PC-3 (cell line): ENCODE measurements at regions not wholly inside any gene's neighbourhood (a gene's known extent, or its start where the extent isn't known, plus 50 kb on each side); places are given as distances from the start of the nearest gene placed in this dataset.

Source experiments
- ATAC-seq: fragments of 200-7000 bp; cut with Tn5 transposase; 2 replicates; pipeline ENCODE4 v1.9.1; 2020; ENCODE audit warnings: mild to moderate bottlenecking, moderate library complexity
- BruUV-seq: library from RNA; stranded (reverse); fragments of 400-500 nt; replicated peaks from 2 replicates; lab custom pipeline; 2021; lab: Mats Ljungman, UMichigan
- CTCF ChIA-PET: fragments of 300-600 bp; sonication (Branson Sonifier 250); formaldehyde crosslinking; loops from one replicate; lab custom pipeline; 2022; ENCODE audit warnings: antibody characterized with exemption; lab: Charles Lee
- POLR2A ChIA-PET: fragments of 300-600 bp; sonication (Branson Sonifier 250); formaldehyde crosslinking; loops from one replicate; lab custom pipeline; 2022; ENCODE audit warnings: antibody characterized with exemption; ENCODE audit not compliant: unreplicated experiment; lab: Charles Lee
- DNase-seq: peaks from one replicate; pipeline ENCODE4 v3.0.0-alpha.2; 2015
- H2AFZ ChIP-seq: fragments of 300-600 bp; sonication (generic); 2 replicates; pipeline ENCODE4 v1.6.0; 2016; ENCODE audit warnings: antibody characterized with exemption, low read length
- H3F3A ChIP-seq: fragments of 300-600 bp; sonication (generic); one replicate; pipeline ENCODE4 v1.6.0; 2017; ENCODE audit warnings: antibody characterized with exemption, low read length, control low read depth, mild to moderate bottlenecking; ENCODE audit not compliant: unreplicated experiment
- H3K27ac ChIP-seq: fragments of 300-600 bp; sonication (generic); 2 replicates; pipeline ENCODE4 v1.5.1; 2016; ENCODE audit warnings: mild to moderate bottlenecking, low read length
- H3K27me3 ChIP-seq: fragments of 300-600 bp; sonication (generic); 2 replicates; pipeline ENCODE4 v1.6.1; 2016; ENCODE audit warnings: low read length, mixed read lengths
- H3K36me3 ChIP-seq: fragments of 300-600 bp; sonication (generic); 2 replicates; pipeline ENCODE4 v1.6.1; 2016; ENCODE audit warnings: low read depth, mixed run types, low read length, mixed read lengths
- H3K4me1 ChIP-seq: fragments of 300-600 bp; sonication (generic); 2 replicates; pipeline ENCODE4 v1.5.1; 2016; ENCODE audit warnings: low read length; ENCODE audit not compliant: insufficient read depth
- H3K4me2 ChIP-seq: fragments of 300-600 bp; sonication (generic); 2 replicates; pipeline ENCODE4 v1.6.0; 2016; ENCODE audit warnings: low read length
- H3K4me3 ChIP-seq: fragments of 300-600 bp; sonication (generic); 2 replicates; pipeline ENCODE4 v1.5.1; 2016; ENCODE audit warnings: mild to moderate bottlenecking, low read length, mixed read lengths
- H3K79me2 ChIP-seq: fragments of 300-600 bp; sonication (generic); 2 replicates; pipeline ENCODE4 v1.6.1; 2017; ENCODE audit warnings: low read length, mixed read lengths
- H3K9ac ChIP-seq: fragments of 300-600 bp; sonication (generic); 2 replicates; pipeline ENCODE4 v1.6.0; 2016; ENCODE audit warnings: mild to moderate bottlenecking, low read length
- H3K9me2 ChIP-seq: fragments of 300-600 bp; sonication (generic); replicated peaks from 2 replicates; pipeline ENCODE4 v1.6.1; 2016; ENCODE audit warnings: mixed run types, low read length, mixed read lengths
- H3K9me3 ChIP-seq: fragments of 300-600 bp; sonication (generic); 2 replicates; pipeline ENCODE4 v1.6.1; 2016; ENCODE audit warnings: low read length, mixed read lengths
- H4K20me1 ChIP-seq: fragments of 300-600 bp; sonication (generic); 2 replicates; pipeline ENCODE4 v1.6.1; 2016; ENCODE audit warnings: low read length, mixed read lengths
- CTCF ChIP-seq: fragments of 300-600 bp; sonication (generic); conservative IDR thresholded peaks from 2 replicates; pipeline ENCODE4 v1.5.1; 2017; ENCODE audit warnings: antibody characterized with exemption, low read depth, mild to moderate bottlenecking, low read length
- EZH2 ChIP-seq: fragments of 300-600 bp; sonication (generic); IDR thresholded peaks from one replicate; pipeline ENCODE4 v1.6.1; 2017; ENCODE audit warnings: antibody characterized with exemption, mild to moderate bottlenecking, low read length; ENCODE audit not compliant: unreplicated experiment
- EZH2phosphoT487 ChIP-seq: fragments of 300-600 bp; sonication (generic); IDR thresholded peaks from 2 replicates; pipeline ENCODE4 v1.6.1; 2018; ENCODE audit warnings: mild to moderate bottlenecking, antibody characterized with exemption, low read length, borderline replicate concordance
- intact Hi-C: fragments of 100-400 bp; cut with micrococcal nuclease; formaldehyde crosslinking; loops from 2 replicates; pipeline ENCODE4 v1.9.0; 2023

- peaks cover 20% of the 10 kb centered on the region for H3K27me3 ChIP-seq
- no peaks in the 10 kb centered on the region for H3K79me2 ChIP-seq
- CTCF ChIA-PET, result no interaction called here
- no peaks in the 10 kb centered on the region for H4K20me1 ChIP-seq
- H3F3A ChIP-seq, result no peaks in the 10 kb centered on the region
- no peak for ATAC-seq
- H2AFZ ChIP-seq, result no peak overlapping the region
- no peak overlapping the region for H3K27ac ChIP-seq
- no peaks in the 10 kb centered on the region for H3K9me2 ChIP-seq
- intact Hi-C loops, result no loop called here
- H3K4me1 ChIP-seq, result no peaks in the 10 kb centered on the region
- H3K36me3 ChIP-seq, result no peaks in the 10 kb centered on the region
- H3K4me2 ChIP-seq, result no peak overlapping the region
- BruUV-seq, result no TSS peak
- POLR2A ChIA-PET, result no interaction called here
- no peaks in the 10 kb centered on the region for H3K9me3 ChIP-seq
- no peak for TF ChIP-seq EZH2
- no peak for TF ChIP-seq CTCF
- TF ChIP-seq EZH2phosphoT487, result no peak
- H3K4me3 ChIP-seq, result no peak overlapping the region
- H3K9ac ChIP-seq, result no peak overlapping the region
- no peak for DNase-seq
Measured at GRCh38 chr7:156080046-156080445, 267.8 kb upstream of the SHH start.

GRCh38 chr7:156079156-156079555 is 266.9 kb upstream of the SHH start:
- DNase-seq (no peak), ATAC-seq (no peak)
- no peak overlapping the region for H3K4me3 ChIP-seq
- no peak overlapping the region for H3K4me2 ChIP-seq
- H3K36me3 ChIP-seq, result no peaks in the 10 kb centered on the region
- no TSS peak for BruUV-seq
- H4K20me1 ChIP-seq, result no peaks in the 10 kb centered on the region
- no peaks in the 10 kb centered on the region for H3K79me2 ChIP-seq
- no peaks in the 10 kb centered on the region for H3K4me1 ChIP-seq
- no peaks in the 10 kb centered on the region for H3F3A ChIP-seq
- TF ChIP-seq EZH2phosphoT487 (no peak), CTCF (no peak), EZH2 (no peak)
- intact Hi-C loops, result no loop called here
- peaks cover 15% of the 10 kb centered on the region for H3K27me3 ChIP-seq
- no peaks in the 10 kb centered on the region for H3K9me3 ChIP-seq
- no peak overlapping the region for H3K27ac ChIP-seq
- POLR2A ChIA-PET, result no interaction called here
- no peaks in the 10 kb centered on the region for H3K9me2 ChIP-seq
- CTCF ChIA-PET, result no interaction called here
- H3K9ac ChIP-seq, result no peak overlapping the region
- H2AFZ ChIP-seq, result no peak overlapping the region

- DNase-seq, result no peak
- no peak overlapping the region for H3K4me2 ChIP-seq
- H3K9ac ChIP-seq, result no peak overlapping the region
- H3K36me3 ChIP-seq, result no peaks in the 10 kb centered on the region
- peak; percentile 6; the same call in 1 of the 2 replicates for TF ChIP-seq CTCF
- TF ChIP-seq EZH2phosphoT487, result no peak
- CTCF ChIA-PET, result no interaction called here
- H3F3A ChIP-seq, result no peaks in the 10 kb centered on the region
- H3K9me3 ChIP-seq, result no peaks in the 10 kb centered on the region
- H2AFZ ChIP-seq, result no peak overlapping the region
- H3K27me3 ChIP-seq, result 0 out of 2 replicates have a peak, but pooled peaks cover 4% of the 10 kb centered on the region
- intact Hi-C loops, result no loop called here
- H3K79me2 ChIP-seq, result no peaks in the 10 kb centered on the region
- no peaks in the 10 kb centered on the region for H3K4me1 ChIP-seq
- no peak overlapping the region for H3K27ac ChIP-seq
- POLR2A ChIA-PET, result no interaction called here
- H3K9me2 ChIP-seq, result no peaks in the 10 kb centered on the region
- ATAC-seq, result no peak
- no TSS peak for BruUV-seq
- H3K4me3 ChIP-seq, result no peak overlapping the region
- no peaks in the 10 kb centered on the region for H4K20me1 ChIP-seq
Measured at GRCh38 chr7:156074982-156075615, 262.8 kb upstream of the SHH start.
